ENCODE measurements at regions not wholly inside any gene's neighbourhood (a gene's known extent, or its start where the extent isn't known, plus 50 kb on each side); places are given as distances from the start of the nearest gene placed in this dataset.

DNA sequence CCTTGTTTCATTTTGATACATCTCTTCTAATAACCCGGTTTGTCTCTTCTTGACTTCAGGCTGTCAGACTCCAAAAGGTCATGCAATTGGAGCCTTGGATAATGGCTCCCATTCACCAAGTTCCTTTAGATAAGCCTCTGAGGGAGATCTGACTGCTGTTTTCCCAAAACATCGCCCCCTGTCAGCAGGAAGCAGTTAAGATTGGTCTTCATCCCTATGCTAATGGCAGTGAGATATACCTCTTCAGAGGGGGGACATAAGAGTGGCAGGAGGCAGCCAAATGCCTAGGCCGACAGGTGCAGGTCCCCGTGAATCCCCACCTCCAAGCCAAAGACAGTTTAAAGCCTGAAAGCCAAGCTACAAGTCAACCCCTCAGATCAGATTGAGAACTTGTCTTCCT lies 144.6 kb downstream of the WDR11 start:
- no peak for DNase-seq (ENCODE audit: low read depth)
- TF ChIP-seq MYC (IDR thresholded peaks at IDR 0.05; ENCODE audit: low read depth, low read length) (no peak), POLR2A (IDR thresholded peaks at IDR 0.05; ENCODE audit: extremely low read depth, insufficient read length) (no peak)
- TF ChIP-seq, protein P1, sequence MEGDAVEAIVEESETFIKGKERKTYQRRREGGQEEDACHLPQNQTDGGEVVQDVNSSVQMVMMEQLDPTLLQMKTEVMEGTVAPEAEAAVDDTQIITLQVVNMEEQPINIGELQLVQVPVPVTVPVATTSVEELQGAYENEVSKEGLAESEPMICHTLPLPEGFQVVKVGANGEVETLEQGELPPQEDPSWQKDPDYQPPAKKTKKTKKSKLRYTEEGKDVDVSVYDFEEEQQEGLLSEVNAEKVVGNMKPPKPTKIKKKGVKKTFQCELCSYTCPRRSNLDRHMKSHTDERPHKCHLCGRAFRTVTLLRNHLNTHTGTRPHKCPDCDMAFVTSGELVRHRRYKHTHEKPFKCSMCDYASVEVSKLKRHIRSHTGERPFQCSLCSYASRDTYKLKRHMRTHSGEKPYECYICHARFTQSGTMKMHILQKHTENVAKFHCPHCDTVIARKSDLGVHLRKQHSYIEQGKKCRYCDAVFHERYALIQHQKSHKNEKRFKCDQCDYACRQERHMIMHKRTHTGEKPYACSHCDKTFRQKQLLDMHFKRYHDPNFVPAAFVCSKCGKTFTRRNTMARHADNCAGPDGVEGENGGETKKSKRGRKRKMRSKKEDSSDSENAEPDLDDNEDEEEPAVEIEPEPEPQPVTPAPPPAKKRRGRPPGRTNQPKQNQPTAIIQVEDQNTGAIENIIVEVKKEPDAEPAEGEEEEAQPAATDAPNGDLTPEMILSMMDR (IDR thresholded peaks at IDR 0.05; ENCODE audit: low read depth, low read length), result no peak
- TF ChIP-seq, protein P2, sequence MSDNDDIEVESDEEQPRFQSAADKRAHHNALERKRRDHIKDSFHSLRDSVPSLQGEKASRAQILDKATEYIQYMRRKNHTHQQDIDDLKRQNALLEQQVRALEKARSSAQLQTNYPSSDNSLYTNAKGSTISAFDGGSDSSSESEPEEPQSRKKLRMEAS (IDR thresholded peaks at IDR 0.05; ENCODE audit: low read depth, low read length), result no peak
- H3K4me3 ChIP-seq (ENCODE audit: low read depth, low read length), result no peak overlapping the region

DNA sequence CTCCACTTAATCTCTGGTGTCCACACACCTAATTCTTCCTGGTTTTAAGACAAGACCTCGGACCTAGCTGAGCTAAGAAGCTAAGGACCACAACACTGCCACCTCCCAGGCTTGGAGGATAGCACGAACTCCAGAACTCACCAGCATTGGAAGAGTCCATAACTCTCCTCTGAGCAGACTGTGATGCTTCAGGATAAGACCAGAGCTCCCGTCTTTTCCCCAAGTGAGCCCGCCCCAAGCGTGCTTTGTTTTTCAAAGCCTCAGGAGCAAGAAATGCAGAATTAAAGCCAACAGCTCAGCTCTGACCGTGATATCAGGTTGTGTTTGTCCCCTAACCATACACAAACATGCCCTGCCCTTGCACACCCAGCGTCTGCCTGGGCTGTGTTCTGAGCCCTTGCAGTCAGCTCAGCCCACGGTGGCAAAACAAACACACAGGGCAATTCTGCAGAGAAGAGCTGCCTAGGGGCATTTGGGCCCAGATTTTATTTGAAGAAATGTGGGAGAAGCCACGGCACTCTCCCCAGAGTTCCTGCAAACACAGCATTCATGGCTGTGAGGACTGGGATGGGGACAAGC lies 145.4 kb downstream of the WDR11 start:
- no peak for TF ChIP-seq MYC (IDR thresholded peaks at IDR 0.05; ENCODE audit: low read depth, low read length)
- TF ChIP-seq, protein P1 (IDR thresholded peaks at IDR 0.05; ENCODE audit: low read depth, low read length), result no peak
- TF ChIP-seq POLR2A (IDR thresholded peaks at IDR 0.05; ENCODE audit: extremely low read depth, insufficient read length), result no peak
- TF ChIP-seq, protein P2 (IDR thresholded peaks at IDR 0.05; ENCODE audit: low read depth, low read length), result no peak
- DNase-seq (ENCODE audit: low read depth), result no peak
- no peak overlapping the region for H3K4me3 ChIP-seq (ENCODE audit: low read depth, low read length)

DNA sequence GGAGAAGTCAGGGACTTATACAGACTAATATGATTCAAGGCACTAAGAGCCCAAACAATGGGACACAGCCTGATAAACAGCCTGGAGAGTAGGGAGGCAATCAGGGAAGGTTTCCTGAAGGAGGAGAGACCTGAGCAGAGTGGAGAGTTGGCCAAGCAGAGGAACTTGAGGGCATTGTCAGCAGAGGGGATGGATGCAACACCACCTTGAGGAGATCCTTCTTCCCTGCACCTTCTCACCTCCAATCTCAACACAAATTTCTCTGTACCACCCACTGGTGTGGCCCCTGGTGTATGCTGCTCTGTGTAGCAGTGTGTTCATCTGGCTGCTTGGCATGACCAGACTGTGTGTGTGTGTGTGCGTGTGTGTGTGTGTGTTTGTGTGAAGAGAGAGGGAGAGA lies 146.2 kb downstream of the WDR11 start:
- TF ChIP-seq POLR2A (IDR thresholded peaks at IDR 0.05; ENCODE audit: extremely low read depth, insufficient read length) (no peak), MYC (IDR thresholded peaks at IDR 0.05; ENCODE audit: low read depth, low read length) (no peak)
- TF ChIP-seq, protein P1 (IDR thresholded peaks at IDR 0.05; ENCODE audit: low read depth, low read length), result no peak
- TF ChIP-seq, protein P2 (IDR thresholded peaks at IDR 0.05; ENCODE audit: low read depth, low read length), result no peak
- no peak for DNase-seq (ENCODE audit: low read depth)

DNA sequence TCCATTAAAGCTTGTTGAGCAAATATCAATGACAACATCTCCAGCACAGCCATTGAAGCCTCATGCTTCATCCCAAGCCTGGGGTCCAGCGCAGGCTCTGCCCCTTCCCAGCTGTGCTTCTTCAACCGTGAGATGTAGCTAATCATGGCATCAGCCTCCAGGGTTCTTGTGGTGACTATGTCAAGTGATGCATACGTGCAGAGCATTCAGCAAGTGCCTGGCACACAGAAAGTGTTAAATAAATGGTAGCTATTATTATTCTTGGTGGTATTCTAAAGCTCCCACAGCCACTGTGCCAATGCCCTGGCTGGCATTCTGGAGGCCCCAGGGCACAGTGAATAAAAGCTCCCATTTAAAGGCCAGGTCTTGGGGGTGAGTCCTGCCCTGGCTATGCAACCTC lies 146.6 kb downstream of the WDR11 start:
- H3K4me3 ChIP-seq (ENCODE audit: low read depth, low read length), result no peak overlapping the region
- TF ChIP-seq, protein P2 (IDR thresholded peaks at IDR 0.05; ENCODE audit: low read depth, low read length), result no peak
- TF ChIP-seq, protein P1 (IDR thresholded peaks at IDR 0.05; ENCODE audit: low read depth, low read length), result no peak
- no peak for TF ChIP-seq POLR2A (IDR thresholded peaks at IDR 0.05; ENCODE audit: extremely low read depth, insufficient read length)
- TF ChIP-seq MYC (IDR thresholded peaks at IDR 0.05; ENCODE audit: low read depth, low read length), result no peak
- DNase-seq (ENCODE audit: low read depth), result no peak

More for the DNA sequence above, 146.2 kb downstream of the WDR11 start:
- no peak overlapping the region for H3K4me3 ChIP-seq (ENCODE audit: low read depth, low read length)

DNA sequence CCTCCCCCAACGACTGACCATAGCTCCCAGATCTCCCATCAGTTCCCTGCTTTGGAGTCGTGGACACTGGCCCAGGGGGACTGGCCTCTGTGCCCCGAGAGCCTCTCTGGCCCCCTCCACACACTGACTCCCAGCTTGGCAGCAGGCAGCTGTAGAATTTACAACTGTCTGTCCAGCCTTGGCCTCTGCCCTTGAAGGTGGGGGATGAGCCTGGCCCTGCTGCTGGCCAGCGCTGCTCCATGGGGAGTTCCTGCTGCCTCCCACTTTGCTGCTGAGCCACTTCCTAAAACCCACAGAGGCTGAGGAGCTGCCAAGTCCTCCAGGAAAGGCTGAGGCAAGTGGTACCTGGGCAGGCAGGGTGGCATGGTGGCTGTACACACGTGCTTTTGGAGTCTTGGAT lies 147.1 kb downstream of the WDR11 start:
- H3K4me3 ChIP-seq (ENCODE audit: low read depth, low read length), result no peak overlapping the region
- TF ChIP-seq MYC (IDR thresholded peaks at IDR 0.05; ENCODE audit: low read depth, low read length) (no peak), POLR2A (IDR thresholded peaks at IDR 0.05; ENCODE audit: extremely low read depth, insufficient read length) (no peak)
- TF ChIP-seq, protein P2 (IDR thresholded peaks at IDR 0.05; ENCODE audit: low read depth, low read length), result no peak
- TF ChIP-seq, protein P1 (IDR thresholded peaks at IDR 0.05; ENCODE audit: low read depth, low read length), result no peak
- no peak for DNase-seq (ENCODE audit: low read depth)
